GM12892 (cell line): ENCODE measurements at regions not wholly inside any gene's neighbourhood (a gene's known extent, or its start where the extent isn't known, plus 50 kb on each side); places are given as distances from the start of the nearest gene placed in this dataset.
"Not testable (repeated sequence)": the region's sequence is repeated elsewhere in the genome, so short reads cannot be mapped to it uniquely, and the experiment has no call there.

Experiments used
- POLR2A ChIP-seq: IDR thresholded peaks from 2 replicates; pipeline ENCODE4 v1.6.1; 2011; ENCODE audit warnings: low read depth, low read length, control low read depth
- POLR2AphosphoS5 ChIP-seq: IDR thresholded peaks from 2 replicates; pipeline ENCODE4 v1.6.1; 2011; ENCODE audit warnings: low read depth, low read length, control low read depth

DNA sequence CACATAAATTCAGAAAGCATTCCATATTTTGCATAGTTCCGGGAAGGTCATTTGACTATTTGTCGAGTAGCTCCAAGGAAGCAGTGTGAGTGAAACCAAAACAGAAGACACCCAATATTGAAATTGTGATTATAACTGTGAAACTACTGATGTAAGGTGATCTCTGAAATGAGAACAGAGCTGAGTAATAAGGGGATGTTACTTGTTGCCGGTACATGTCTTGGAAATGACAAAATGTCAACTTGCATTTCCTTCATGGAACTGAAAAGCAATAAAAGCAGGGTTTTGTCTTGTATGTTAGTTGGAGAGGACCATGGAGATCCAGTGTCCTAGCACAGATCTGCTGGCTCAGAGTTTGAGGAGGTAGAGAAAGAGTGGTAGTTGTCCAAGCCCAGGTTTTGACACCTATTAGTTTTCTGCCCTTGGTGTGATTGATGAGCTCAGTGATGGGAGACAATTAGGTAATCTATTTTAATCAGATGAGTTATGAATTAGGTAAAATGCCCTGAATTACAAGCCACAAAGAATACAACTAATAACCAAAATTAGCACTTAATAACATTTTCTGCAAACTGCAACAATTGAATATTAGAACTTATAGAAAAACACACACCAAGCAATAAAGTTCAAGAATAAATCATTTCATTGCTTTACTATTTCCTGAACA is 58.7 kb upstream of the ZNF519 start:
- not testable (repeated sequence) for TF ChIP-seq POLR2A, POLR2AphosphoS5
